SKM-1 treated with dmso at 0.1 percent for 144 hours (cell line): ENCODE measurements at regions not wholly inside any gene's neighbourhood (a gene's known extent, or its start where the extent isn't known, plus 50 kb on each side); places are given as distances from the start of the nearest gene placed in this dataset.
"Not testable (repeated sequence)": the region's sequence is repeated elsewhere in the genome, so short reads cannot be mapped to it uniquely, and the experiment has no call there.

Experiments
- DNase-seq: peaks from one replicate; lab custom pipeline; 2025; ENCODE audit not compliant: unreplicated experiment; lab: John Stamatoyannopoulos, UW

DNA sequence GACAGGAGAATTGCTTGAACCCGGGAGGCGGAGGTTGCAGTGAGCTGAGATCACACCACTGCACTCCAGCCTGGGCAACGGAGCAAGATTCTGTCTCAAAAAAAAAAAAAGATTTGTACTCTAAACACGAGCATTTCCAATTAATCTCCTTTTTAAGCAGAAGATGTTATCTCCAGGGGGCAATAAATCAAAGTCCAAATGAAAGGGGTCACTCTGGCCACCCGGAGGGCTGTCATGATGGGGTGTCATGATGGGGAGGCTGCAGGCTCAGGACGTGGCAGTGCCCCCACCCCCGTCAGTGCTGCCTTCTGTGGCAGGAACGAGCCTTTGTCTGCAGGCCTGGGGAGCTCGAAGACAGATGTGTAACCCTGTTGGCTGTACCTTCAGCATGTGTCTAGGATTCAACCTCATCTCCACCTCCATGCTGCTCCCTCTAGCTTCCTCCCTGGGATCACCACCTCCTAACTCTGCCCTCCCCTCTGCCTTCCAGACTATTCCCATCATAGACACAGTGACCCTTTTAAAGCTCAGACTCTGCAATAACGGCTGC, 76.9 kb upstream of the YWHAQ start:
- DNase-seq: no peak

- DNase-seq: no peak
These were observed 78.1 kb upstream of the YWHAQ start for GRCh38 chr2:9708683-9709538.

DNA sequence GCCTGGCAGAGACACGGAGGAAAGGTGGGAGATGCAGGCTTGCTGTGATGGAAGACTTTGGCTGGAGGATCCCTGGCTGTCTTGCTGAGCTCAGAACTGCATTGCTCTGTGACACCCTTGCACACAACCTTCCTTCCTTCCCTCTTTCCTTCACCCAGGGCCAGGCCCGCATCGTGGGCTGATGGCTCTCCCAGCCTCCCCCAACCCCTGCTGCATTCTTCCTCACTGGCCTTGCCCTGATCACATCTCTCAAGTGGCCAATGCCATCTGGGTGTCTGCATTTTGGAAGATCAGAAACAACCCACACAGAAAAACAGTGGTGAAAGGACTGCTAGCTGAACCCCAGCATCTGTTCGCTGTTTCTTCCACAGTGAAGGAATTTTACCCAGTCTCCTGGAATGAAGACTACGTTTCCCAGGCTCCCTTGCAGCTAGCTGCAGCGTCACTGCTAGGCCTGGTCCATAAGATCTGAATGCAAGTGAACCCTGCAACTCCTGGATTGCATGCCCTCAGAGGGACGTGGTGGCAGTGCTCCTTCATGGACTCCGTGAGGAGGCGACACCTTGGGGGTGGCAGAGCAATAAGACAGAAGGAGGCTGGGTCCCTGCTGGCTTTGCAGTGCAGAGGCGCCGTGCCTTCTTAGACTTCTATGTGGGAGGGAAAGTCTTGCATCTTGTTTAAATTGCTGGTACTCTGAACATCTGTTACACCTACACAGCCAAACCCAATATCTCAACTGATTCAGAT, 78.9 kb upstream of the YWHAQ start:
- no peak for DNase-seq

DNA sequence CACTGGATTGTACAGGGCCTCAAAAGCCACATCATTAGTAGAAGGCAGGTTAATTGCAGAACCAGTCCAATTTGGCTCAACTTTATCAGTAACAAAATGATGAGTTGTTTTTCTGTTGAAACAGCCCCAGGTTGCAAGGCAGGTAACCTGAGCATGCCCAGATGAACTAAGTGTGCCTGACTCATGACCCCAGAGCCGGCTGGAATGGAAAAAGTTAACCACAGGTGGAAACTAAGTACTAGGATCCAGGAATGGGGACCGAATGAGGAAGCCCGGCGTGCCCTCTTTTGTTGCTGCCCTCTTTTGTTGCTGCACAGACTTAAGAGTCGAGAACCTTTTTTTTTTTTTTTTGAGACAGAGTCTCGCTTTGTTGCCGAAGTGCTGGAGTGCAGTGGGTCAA, 79.5 kb upstream of the YWHAQ start:
- DNase-seq: no peak

GRCh38 chr2:9712263-9712662, 81.5 kb upstream of the YWHAQ start:
- no peak for DNase-seq

DNA sequence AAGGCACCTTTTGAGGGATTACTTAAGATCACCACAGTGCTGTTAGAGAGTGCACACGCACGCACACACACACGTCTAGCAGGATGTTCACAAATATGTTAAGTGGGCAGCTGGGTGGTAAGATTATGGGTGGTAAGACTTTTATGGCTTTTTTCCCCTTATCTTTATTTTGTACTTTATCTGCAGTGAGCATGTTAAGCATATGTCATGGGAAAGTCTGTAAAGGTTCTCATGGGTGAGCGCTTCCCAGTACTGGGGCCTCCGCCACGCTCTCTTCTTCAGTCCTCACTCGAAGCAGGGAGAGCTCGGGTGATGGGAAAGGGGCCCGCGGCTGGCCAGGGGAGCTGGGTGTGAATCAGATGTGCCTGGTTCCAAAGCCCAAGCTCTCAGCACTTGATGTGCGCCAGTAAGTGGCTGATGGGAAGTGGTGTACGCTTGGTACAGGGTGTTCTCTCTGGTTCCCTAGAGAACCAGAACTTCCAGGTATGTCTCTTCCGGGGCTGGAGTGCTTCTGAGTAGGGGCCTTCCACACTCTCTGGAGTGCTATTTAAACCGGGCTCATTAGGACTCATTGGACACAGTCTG, 83.9 kb upstream of the YWHAQ start:
- no peak for DNase-seq

DNA sequence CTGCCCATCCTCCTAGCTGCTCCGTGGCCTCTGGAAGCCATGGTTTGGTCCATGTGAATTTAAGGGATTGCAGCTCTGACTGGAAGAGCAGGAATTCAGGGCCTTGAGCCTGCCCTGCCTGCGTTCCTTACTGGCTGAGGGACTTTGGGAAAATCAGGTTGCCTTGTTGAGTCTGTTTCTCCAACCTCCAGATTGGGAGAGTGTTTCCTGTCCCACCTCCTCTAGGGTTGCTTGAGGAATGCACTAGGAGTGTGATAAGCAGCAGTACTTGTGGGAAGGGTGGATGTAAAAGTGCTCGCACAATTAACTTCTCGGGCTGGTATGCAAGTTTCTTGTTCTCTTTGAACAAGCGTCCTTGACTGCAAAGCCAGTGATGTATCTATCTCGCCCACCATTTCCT, 84.4 kb upstream of the YWHAQ start:
- DNase-seq: no peak

- DNase-seq: no peak
These were observed 87.2 kb upstream of the YWHAQ start for GRCh38 chr2:9717886-9718451.

DNA sequence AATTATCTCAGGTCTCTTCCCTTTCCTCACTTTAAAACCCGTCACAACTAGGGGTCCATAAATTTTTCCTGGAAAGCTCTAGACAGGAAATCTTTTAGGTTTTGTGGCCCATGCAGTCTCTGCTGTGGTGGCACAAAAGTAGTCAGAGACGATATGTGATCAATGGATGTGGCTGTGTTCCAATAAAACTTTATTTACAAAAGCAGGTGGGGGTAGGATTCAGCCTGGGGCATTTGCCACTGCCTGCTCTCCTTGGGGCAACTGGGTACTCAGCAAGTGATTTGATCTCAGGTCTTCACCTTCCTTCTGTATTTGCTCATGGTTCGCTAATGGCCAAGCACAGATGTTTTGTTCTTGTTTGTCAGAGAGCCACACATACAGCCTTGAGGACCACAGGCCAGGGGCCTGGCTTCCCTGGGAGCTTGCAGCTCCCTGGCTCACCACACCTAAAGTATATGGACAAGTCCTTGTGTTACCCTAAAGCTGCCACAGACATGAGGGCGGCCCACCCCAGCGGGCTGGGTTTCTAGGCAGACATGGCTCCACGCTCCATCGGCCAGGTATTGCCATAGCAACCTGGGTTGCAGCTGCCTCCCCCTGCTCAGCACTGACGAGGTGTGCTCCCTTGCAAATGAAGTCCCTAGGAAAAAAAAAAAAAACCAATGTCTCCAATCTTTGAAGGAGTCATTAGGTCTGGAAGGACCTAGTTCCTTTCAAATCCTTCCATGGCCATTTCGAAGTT, 89.7 kb upstream of the YWHAQ start:
- DNase-seq: no peak

DNA sequence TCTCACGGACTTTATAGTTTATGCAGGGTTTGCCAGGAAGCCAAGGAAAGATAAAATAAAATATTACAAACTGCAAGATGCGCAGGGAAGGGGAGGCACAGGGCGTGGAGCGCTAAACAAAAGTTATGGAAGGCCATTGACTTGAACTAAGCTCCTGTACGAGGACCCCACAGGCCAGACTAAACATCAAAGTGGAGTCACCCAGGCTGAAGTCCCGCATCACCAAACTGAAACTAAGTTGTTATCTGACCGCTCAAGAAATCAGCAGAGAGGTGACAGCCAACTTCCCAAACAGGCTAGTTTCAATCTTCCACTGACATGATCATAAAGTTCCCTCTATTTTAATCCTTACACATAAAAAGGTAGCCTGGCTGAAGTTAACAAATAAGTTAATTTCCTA, 90.5 kb upstream of the YWHAQ start:
- DNase-seq: no peak

- DNase-seq: no peak
These were observed 91.7 kb upstream of the YWHAQ start for GRCh38 chr2:9722451-9722850.

DNA sequence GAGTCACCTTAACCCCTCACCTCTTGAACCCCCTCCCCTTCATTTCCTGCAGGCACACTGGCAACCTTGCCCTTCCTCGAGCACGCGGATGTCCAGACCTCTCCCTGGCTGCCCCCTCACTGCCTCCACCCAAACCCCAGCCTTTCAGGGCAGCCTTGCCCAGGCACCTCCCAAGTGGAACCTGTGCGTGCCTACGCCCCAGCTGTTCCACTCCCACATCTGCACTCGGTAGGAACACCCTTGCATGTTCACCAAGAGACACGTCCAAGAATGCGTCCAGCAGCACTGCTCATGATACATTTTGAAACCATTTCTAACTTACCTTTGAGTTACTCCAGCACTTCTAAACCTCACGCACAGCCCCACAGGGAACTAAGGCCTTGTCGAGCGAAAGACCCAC, 93.8 kb upstream of the YWHAQ start:
- DNase-seq: no peak

DNA sequence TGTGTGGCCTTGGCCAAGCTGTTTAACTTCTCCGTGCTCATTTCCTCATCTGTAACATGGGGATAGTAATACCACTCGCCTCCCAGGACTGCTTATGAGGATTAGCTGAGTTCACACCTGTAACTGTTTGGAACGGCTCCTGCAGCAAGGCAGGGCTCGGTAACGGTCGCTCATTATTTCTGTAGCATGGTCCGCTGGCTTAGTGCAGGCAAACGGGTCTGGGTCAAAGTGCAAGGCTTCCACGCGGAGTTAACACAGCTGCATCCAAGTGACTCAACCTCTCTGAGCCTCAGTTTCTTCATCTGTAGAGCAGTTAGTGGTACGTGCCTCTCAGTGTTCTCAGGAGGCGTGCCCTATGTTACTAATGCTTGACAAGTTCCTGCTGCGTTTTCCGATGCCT, 94.3 kb upstream of the YWHAQ start:
- no peak for DNase-seq

DNA sequence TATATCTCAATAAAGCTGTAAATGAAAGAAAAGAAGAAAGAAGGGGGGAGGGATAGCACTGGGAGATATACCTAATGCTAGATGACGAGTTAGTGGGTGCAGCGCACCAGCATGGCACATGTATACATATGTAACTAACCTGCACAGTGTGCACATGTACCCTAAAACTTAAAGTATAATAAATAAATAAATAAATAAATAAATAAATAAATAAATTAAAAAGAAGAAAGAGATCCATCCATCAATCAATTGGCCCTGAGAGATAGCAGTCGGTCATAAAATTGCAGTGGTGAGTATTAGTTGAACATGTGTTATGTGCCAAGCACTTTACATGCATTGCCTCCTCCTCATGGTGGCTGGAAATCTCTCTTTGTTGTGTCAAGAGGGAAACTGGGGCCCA, 95.2 kb upstream of the YWHAQ start:
- DNase-seq: not testable (repeated sequence)

DNA sequence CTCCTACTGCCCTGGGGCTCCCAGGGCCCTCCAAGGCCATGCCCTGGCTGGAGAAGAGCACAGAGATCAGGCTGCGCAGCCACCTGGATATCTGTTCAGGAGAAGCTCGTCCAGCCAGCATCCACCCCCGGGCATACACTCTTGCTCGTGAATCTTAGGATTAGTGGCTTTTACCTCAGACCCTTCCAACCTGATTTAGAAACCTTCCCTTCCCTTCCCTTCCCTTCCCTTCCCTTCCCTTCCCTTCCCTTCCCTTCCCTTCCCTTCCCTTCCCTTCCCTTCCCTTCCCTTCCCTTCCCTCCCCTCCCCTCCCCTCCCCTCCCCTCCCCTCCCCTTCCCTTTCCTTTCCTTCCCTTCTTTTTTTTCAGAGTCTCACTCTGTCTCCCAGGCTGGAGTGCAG, 99.7 kb upstream of the YWHAQ start:
- not testable (repeated sequence) for DNase-seq

GRCh38 chr2:9732824-9733223, 102.0 kb upstream of the YWHAQ start:
- DNase-seq: no peak

DNA sequence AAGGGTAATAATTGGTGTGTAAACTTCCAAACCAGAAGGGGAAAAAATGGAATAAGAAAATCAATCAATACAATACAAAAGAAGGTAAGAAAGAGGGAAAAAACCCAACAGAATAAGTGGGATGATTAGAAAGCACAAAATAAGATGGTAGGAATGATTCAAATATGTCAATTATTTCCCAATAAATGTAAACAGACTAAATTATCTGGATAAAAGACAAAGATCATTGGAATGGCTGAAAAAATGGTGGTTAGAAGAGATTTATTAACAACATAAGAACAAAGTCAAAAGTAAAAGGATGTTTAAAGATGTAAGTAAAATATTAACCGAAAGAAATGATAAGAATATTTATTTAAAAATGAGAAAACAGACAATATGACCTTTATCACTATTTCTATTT, 103.5 kb upstream of the YWHAQ start:
- no peak for DNase-seq

DNA sequence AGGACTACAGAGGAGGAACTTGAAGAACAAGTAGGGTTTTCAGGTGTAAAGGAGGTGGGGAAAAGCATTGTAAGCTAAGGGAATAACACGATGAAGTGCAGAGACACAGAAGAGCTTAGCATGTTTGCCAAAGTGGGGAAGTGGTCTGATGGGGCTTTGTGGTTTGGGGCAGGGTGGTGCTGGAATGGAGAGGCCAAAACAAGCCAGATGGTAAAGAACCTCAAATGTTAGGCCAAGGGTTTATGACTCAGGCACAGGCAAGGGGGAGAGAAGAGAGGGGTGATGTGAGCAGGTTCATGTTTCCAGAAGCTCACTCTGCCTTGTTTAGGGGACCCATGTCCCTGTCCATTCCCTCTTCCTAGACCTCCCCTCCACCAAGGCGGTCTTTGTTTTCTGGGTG, 104.5 kb upstream of the YWHAQ start:
- no peak for DNase-seq

DNA sequence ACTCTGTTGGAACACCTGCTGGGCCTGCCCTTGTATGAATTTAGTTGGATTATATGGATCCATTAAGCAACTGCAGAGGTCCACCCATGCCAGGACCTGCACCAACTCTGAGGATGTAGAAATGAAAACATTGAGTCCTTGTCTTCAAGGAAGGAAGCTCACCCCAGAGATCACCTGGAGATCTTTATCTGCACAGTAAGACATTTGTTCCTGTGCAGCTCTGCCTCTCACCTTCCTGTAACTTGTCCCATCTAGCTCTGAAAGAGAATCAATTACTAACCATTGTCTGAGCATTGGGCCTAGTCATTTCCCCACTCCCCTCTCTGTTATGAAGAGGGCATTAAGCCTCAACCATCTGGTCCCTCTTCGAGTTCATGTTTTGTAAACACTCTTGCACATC, 105.2 kb upstream of the YWHAQ start:
- DNase-seq: no peak

DNA sequence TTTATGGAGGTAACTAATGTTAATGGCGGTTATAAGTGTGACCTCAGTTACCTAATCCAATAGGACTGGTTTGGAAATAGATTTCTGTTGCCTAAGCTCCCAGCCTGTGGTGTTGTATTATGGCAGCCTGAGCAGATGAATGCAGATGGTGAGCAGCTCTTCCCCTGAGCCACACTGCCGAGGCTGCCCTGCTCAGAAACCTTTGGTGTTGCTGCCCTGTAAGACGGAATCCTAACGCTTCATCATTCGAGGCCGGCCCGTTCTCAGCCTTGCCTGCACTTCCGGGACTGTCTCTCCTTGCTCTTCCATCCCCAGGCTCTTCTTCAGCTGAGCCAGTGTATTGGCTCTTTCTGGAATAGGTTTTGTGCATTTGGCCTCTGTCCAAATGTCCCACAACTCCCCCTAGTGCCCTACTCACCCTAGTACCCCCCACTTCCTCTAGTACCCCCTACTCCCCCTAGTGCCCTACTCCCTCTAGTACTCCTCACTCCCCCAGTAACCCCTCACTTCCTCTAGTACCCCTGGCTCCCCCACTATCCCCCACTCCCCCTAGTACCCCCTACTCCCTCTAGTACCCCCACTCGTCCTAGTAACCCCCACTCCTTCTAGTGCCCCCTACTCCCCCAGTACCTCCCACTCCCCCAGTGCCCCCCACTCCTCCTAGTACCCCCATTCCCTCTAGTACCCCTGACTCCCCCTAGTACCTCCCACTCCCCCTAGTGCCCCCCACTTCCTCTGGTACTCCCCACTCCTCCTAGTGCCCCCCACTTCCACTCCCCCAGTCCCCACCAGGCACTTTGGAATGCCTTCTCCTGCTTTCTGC, 106.0 kb upstream of the TAF1B start:
- DNase-seq: no peak
